Hepatocyte (in vitro differentiated cells): ENCODE measurements at regions not wholly inside any gene's neighbourhood (a gene's known extent, or its start where the extent isn't known, plus 50 kb on each side); places are given as distances from the start of the nearest gene placed in this dataset.

Experiments
- DNase-seq: peaks from one replicate; pipeline ENCODE4 v3.0.0-alpha.2; 2016; ENCODE audit warnings: low spot score
- H2AFZ ChIP-seq: fragments of 200-600 bp; sonication (generic); 2 replicates; pipeline ENCODE4 v1.6.0; 2016; ENCODE audit warnings: antibody characterized with exemption, mild to moderate bottlenecking
- H3K27ac ChIP-seq: fragments of 200-600 bp; sonication (generic); 2 replicates; pipeline ENCODE4 v1.5.1; 2016; ENCODE audit warnings: mild to moderate bottlenecking
- H3K27me3 ChIP-seq: fragments of 200-600 bp; sonication (generic); 2 replicates; pipeline ENCODE4 v1.6.1; 2016
- H3K36me3 ChIP-seq: fragments of 200-600 bp; sonication (generic); replicated peaks from 2 replicates; pipeline ENCODE4 v1.5.1; 2016; ENCODE audit warnings: low read depth; ENCODE audit not compliant: insufficient read depth
- H3K4me1 ChIP-seq: fragments of 200-600 bp; sonication (generic); 2 replicates; pipeline ENCODE4 v1.5.1; 2016; ENCODE audit warnings: mild to moderate bottlenecking, moderate library complexity; ENCODE audit not compliant: insufficient read depth
- H3K4me2 ChIP-seq: fragments of 200-600 bp; sonication (generic); 2 replicates; pipeline ENCODE4 v1.6.0; 2016
- H3K4me3 ChIP-seq: fragments of 200-600 bp; sonication (generic); 2 replicates; pipeline ENCODE4 v1.5.1; 2016; ENCODE audit warnings: mild to moderate bottlenecking
- H3K79me2 ChIP-seq: fragments of 200-600 bp; sonication (generic); 2 replicates; pipeline ENCODE4 v1.6.0; 2017; ENCODE audit warnings: mild to moderate bottlenecking
- H3K9me2 ChIP-seq: fragments of 200-600 bp; sonication (generic); replicated peaks from 2 replicates; pipeline ENCODE4 v1.6.0; 2017; ENCODE audit warnings: mild to moderate bottlenecking; ENCODE audit not compliant: insufficient read depth
- H3K9me3 ChIP-seq: fragments of 200-600 bp; sonication (generic); 2 replicates; pipeline ENCODE4 v1.5.1; 2016; ENCODE audit warnings: low read depth, mild to moderate bottlenecking
- H4K20me1 ChIP-seq: fragments of 200-600 bp; sonication (generic); 2 replicates; pipeline ENCODE4 v1.6.0; 2016; ENCODE audit warnings: mild to moderate bottlenecking; ENCODE audit not compliant: insufficient read depth, poor library complexity, severe bottlenecking
- CTCF ChIP-seq: fragments of 200-600 bp; sonication (generic); IDR thresholded peaks from 2 replicates; pipeline ENCODE4 v1.5.1; 2016; ENCODE audit warnings: antibody characterized with exemption, mild to moderate bottlenecking; ENCODE audit not compliant: poor library complexity
- EZH2 ChIP-seq: fragments of 200-600 bp; sonication (generic); IDR thresholded peaks from 2 replicates; pipeline ENCODE4 v1.6.1; 2016; ENCODE audit warnings: antibody characterized with exemption, mild to moderate bottlenecking, borderline replicate concordance
- EZH2phosphoT487 ChIP-seq: fragments of 200-600 bp; sonication (generic); IDR thresholded peaks from one replicate; pipeline ENCODE4 v1.6.1; 2018; ENCODE audit warnings: antibody characterized with exemption, mild to moderate bottlenecking, low read depth, moderate library complexity; ENCODE audit not compliant: unreplicated experiment, severe bottlenecking
- WGBS: methylation state at CpG from one replicate; pipeline ENCODE4 v1.1.6; 2016; ENCODE audit warnings: low lambda C conversion rate; ENCODE audit errors: missing lambda C conversion rate; 5-methylcytosine and 5-hydroxymethylcytosine counted together

- Histone ChIP-seq H3K4me1 (no peaks in the 10 kb centered on the region), H3K9me3 (no peaks in the 10 kb centered on the region), H3K9me2 (no peaks in the 10 kb centered on the region), H3K4me3 (no peak overlapping the region), H3K79me2 (no peaks in the 10 kb centered on the region), H4K20me1 (no peaks in the 10 kb centered on the region), H3K27me3 (peaks cover 3% of the 10 kb centered on the region), H2AFZ (no peak overlapping the region), H3K4me2 (no peak overlapping the region), H3K36me3 (no peaks in the 10 kb centered on the region), H3K27ac (no peak overlapping the region)
- no peak for DNase-seq
- TF ChIP-seq EZH2, result no peak
- TF ChIP-seq EZH2phosphoT487, result no peak
- 84% methylated on average over 2 of the region's 2 CpGs for WGBS
Measured at GRCh38 chr5:93048858-93049257, 532.2 kb downstream of the NR2F1-AS1 start.

- no peak overlapping the region for H3K4me2 ChIP-seq
- no peaks in the 10 kb centered on the region for H3K4me1 ChIP-seq
- no peak for TF ChIP-seq EZH2
- TF ChIP-seq EZH2phosphoT487, result no peak
- TF ChIP-seq CTCF, result no peak
- DNase-seq, result no peak
- no peaks in the 10 kb centered on the region for H3K9me3 ChIP-seq
- no peaks in the 10 kb centered on the region for H3K79me2 ChIP-seq
- WGBS, result 51% methylated on average over 1 of the region's 1 CpG
- peaks cover 3% of the 10 kb centered on the region for H3K27me3 ChIP-seq
- no peaks in the 10 kb centered on the region for H4K20me1 ChIP-seq
- H3K27ac ChIP-seq, result no peak overlapping the region
- H3K4me3 ChIP-seq, result no peak overlapping the region
- no peak overlapping the region for H2AFZ ChIP-seq
- no peaks in the 10 kb centered on the region for H3K36me3 ChIP-seq
- H3K9me2 ChIP-seq, result no peaks in the 10 kb centered on the region
Measured at GRCh38 chr5:93044859-93045666, 536.0 kb downstream of the NR2F1-AS1 start.

GRCh38 chr5:93039888-93040287 lies 541.1 kb downstream of the NR2F1-AS1 start:
- Histone ChIP-seq H3K9me3 (no peaks in the 10 kb centered on the region), H3K4me1 (peaks cover 6% of the 10 kb centered on the region), H3K27ac (no peak overlapping the region), H3K9me2 (no peaks in the 10 kb centered on the region), H3K79me2 (no peaks in the 10 kb centered on the region), H3K36me3 (no peaks in the 10 kb centered on the region), H3K27me3 (no peaks in the 10 kb centered on the region), H4K20me1 (no peaks in the 10 kb centered on the region), H3K4me2 (no peak overlapping the region), H3K4me3 (no peak overlapping the region), H2AFZ (no peak overlapping the region)
- DNase-seq, result no peak
- no peak for TF ChIP-seq EZH2
- no peak for TF ChIP-seq CTCF
- TF ChIP-seq EZH2phosphoT487, result no peak

- no peaks in the 10 kb centered on the region for H4K20me1 ChIP-seq
- WGBS, result 46% methylated on average over 9 of the region's 9 CpGs
- DNase-seq, result peak; percentile 25
- no peaks in the 10 kb centered on the region for H3K27me3 ChIP-seq
- H3K4me2 ChIP-seq, result no peak overlapping the region
- H3K9me2 ChIP-seq, result no peaks in the 10 kb centered on the region
- H3K4me3 ChIP-seq, result no peak overlapping the region
- no peaks in the 10 kb centered on the region for H3K79me2 ChIP-seq
- H3K36me3 ChIP-seq, result no peaks in the 10 kb centered on the region
- H3K27ac ChIP-seq, result no peak overlapping the region
- TF ChIP-seq EZH2phosphoT487 (no peak), CTCF (no peak), EZH2 (no peak)
- H2AFZ ChIP-seq, result no peak overlapping the region
- no peaks in the 10 kb centered on the region for H3K9me3 ChIP-seq
- H3K4me1 ChIP-seq, result peaks cover 8% of the 10 kb centered on the region
Measured at GRCh38 chr5:93034621-93035590, 546.1 kb downstream of the NR2F1-AS1 start.
